Neural progenitor cell (in vitro differentiated cells): ENCODE measurements at regions not wholly inside any gene's neighbourhood (a gene's known extent, or its start where the extent isn't known, plus 50 kb on each side); places are given as distances from the start of the nearest gene placed in this dataset.

Source experiments
- DNase-seq: peaks from one replicate; pipeline ENCODE4 v3.0.0-alpha.2; 2016; ENCODE audit warnings: low spot score
- H2AFZ ChIP-seq: fragments of 200-600 bp; sonication (generic); replicated peaks from 2 replicates; pipeline ENCODE4 v1.6.1; 2016; ENCODE audit warnings: antibody characterized with exemption
- H3F3A ChIP-seq: fragments of 200-600 bp; sonication (generic); 2 replicates; pipeline ENCODE4 v1.6.1; 2016; ENCODE audit warnings: antibody characterized with exemption, low read depth
- H3K27ac ChIP-seq: fragments of 200-600 bp; sonication (generic); 2 replicates; pipeline ENCODE4 v1.5.1; 2016; ENCODE audit warnings: mild to moderate bottlenecking
- H3K27me3 ChIP-seq: fragments of 200-600 bp; sonication (generic); 2 replicates; pipeline ENCODE4 v1.6.1; 2016; ENCODE audit warnings: mild to moderate bottlenecking, moderate library complexity
- H3K36me3 ChIP-seq: fragments of 200-600 bp; sonication (generic); 2 replicates; pipeline ENCODE4 v1.5.1; 2016
- H3K4me1 ChIP-seq: fragments of 200-600 bp; sonication (generic); 2 replicates; pipeline ENCODE4 v1.6.1; 2016; ENCODE audit warnings: mixed run types
- H3K4me2 ChIP-seq: fragments of 200-600 bp; sonication (generic); 2 replicates; pipeline ENCODE4 v1.6.1; 2016
- H3K4me3 ChIP-seq: fragments of 200-600 bp; sonication (generic); 2 replicates; pipeline ENCODE4 v1.5.1; 2016
- H3K79me2 ChIP-seq: fragments of 200-600 bp; sonication (generic); 2 replicates; pipeline ENCODE4 v1.6.1; 2016; ENCODE audit warnings: low read depth
- H3K9ac ChIP-seq: fragments of 200-600 bp; sonication (generic); 2 replicates; pipeline ENCODE4 v1.6.1; 2016
- H3K9me3 ChIP-seq: fragments of 200-600 bp; sonication (generic); 2 replicates; pipeline ENCODE4 v1.5.1; 2016; ENCODE audit warnings: low read depth
- H4K20me1 ChIP-seq: fragments of 200-600 bp; sonication (generic); 2 replicates; pipeline ENCODE4 v1.6.1; 2016; ENCODE audit warnings: low read depth
- H3K27ac Mint-ChIP-seq: 3 replicates; pipeline ENCODE4 v1.8.0; 2021; ENCODE audit warnings: mixed read lengths
- H3K27me3 Mint-ChIP-seq: 2 replicates; pipeline ENCODE4 v1.8.0; 2022; ENCODE audit warnings: low read depth, mild to moderate bottlenecking, inconsistent platforms, moderate library complexity, mixed read lengths; ENCODE audit not compliant: insufficient read depth
- H3K36me3 Mint-ChIP-seq: 3 replicates; pipeline ENCODE4 v1.8.0; 2021; ENCODE audit warnings: mixed read lengths
- H3K4me1 Mint-ChIP-seq: 3 replicates; pipeline ENCODE4 v1.8.0; 2021; ENCODE audit warnings: mixed read lengths
- H3K4me3 Mint-ChIP-seq: 3 replicates; pipeline ENCODE4 v1.8.0; 2021; ENCODE audit warnings: mild to moderate bottlenecking, moderate library complexity, mixed read lengths
- H3K9me3 Mint-ChIP-seq: 3 replicates; pipeline ENCODE4 v1.8.0; 2020; ENCODE audit warnings: mixed read lengths
- CTCF ChIP-seq: fragments of 200-600 bp; sonication (generic); IDR thresholded peaks from 2 replicates; pipeline ENCODE4 v1.5.1; 2017; ENCODE audit warnings: antibody characterized with exemption, mild to moderate bottlenecking
- EZH2 ChIP-seq: fragments of 200-600 bp; sonication (generic); IDR thresholded peaks from 2 replicates; pipeline ENCODE4 v1.6.1; 2017; ENCODE audit warnings: antibody characterized with exemption, mild to moderate bottlenecking, moderate library complexity
- EZH2phosphoT487 ChIP-seq: fragments of 200-600 bp; sonication (generic); IDR thresholded peaks from 2 replicates; pipeline ENCODE4 v1.6.1; 2017; ENCODE audit warnings: antibody characterized with exemption

GRCh38 chr11:101296896-101297295, 167.3 kb upstream of the PGR start:
- Mint-ChIP-seq H3K9me3 (peaks cover 22% of the 10 kb centered on the region), H3K36me3 (no peaks in the 10 kb centered on the region), H3K4me3 (no peak overlapping the region), H3K27me3 (no peaks in the 10 kb centered on the region), H3K4me1 (no peaks in the 10 kb centered on the region), H3K27ac (no peak overlapping the region)
- no peak for DNase-seq
- no peaks in the 10 kb centered on the region for H3K27me3 ChIP-seq
- no peaks in the 10 kb centered on the region for H3K9me3 ChIP-seq
- no peaks in the 10 kb centered on the region for H3K36me3 ChIP-seq
- no peak overlapping the region for H3K4me2 ChIP-seq
- no peaks in the 10 kb centered on the region for H3K4me1 ChIP-seq
- no peaks in the 10 kb centered on the region for H4K20me1 ChIP-seq
- H2AFZ ChIP-seq, result no peak overlapping the region
- H3K4me3 ChIP-seq, result no peak overlapping the region
- H3F3A ChIP-seq, result no peaks in the 10 kb centered on the region
- TF ChIP-seq EZH2 (no peak), EZH2phosphoT487 (no peak), CTCF (no peak)
- H3K27ac ChIP-seq, result no peak overlapping the region
- H3K9ac ChIP-seq, result no peak overlapping the region
- H3K79me2 ChIP-seq, result no peaks in the 10 kb centered on the region

GRCh38 chr11:101292661-101293240, 163.1 kb upstream of the PGR start:
- Histone ChIP-seq H3K9me3 (no peaks in the 10 kb centered on the region), H3K4me1 (no peaks in the 10 kb centered on the region), H3K4me3 (no peak overlapping the region), H3K27ac (no peak overlapping the region), H3K9ac (no peak overlapping the region), H2AFZ (no peak overlapping the region), H3F3A (no peaks in the 10 kb centered on the region), H3K79me2 (no peaks in the 10 kb centered on the region), H3K4me2 (no peak overlapping the region), H3K36me3 (no peaks in the 10 kb centered on the region), H4K20me1 (no peaks in the 10 kb centered on the region), H3K27me3 (no peaks in the 10 kb centered on the region)
- DNase-seq, result no peak
- peaks cover 28% of the 10 kb centered on the region for H3K9me3 Mint-ChIP-seq
- H3K36me3 Mint-ChIP-seq, result no peaks in the 10 kb centered on the region
- H3K4me3 Mint-ChIP-seq, result no peak overlapping the region
- no peak overlapping the region for H3K27ac Mint-ChIP-seq
- TF ChIP-seq CTCF, result no peak
- TF ChIP-seq EZH2phosphoT487, result no peak
- TF ChIP-seq EZH2, result no peak
- peaks cover 2% of the 10 kb centered on the region for H3K27me3 Mint-ChIP-seq
- H3K4me1 Mint-ChIP-seq, result no peaks in the 10 kb centered on the region

DNA sequence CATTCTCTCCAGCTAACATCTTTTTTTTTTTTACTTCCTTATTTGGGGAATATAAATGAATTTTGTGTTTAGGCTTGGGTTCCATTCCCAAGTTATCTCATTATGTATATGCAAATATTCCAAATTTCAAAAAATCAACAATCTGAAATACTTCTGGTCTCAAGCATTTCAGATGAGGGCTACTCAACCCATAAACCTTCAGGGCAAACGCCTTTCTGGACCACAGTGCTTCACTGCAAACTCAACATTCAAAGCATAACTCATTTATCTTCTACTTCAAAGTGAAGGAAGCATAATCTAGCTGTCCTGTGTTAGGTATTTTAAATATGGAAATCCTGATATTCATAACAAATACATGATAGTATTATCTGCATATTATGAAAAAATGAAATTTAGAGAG, 161.7 kb upstream of the PGR start:
- Histone ChIP-seq H3K36me3 (no peaks in the 10 kb centered on the region), H3K4me1 (no peaks in the 10 kb centered on the region), H3K27ac (no peak overlapping the region), H4K20me1 (no peaks in the 10 kb centered on the region), H3F3A (no peaks in the 10 kb centered on the region), H3K4me2 (no peak overlapping the region), H3K9ac (no peak overlapping the region), H3K9me3 (no peaks in the 10 kb centered on the region), H3K4me3 (no peak overlapping the region), H3K79me2 (no peaks in the 10 kb centered on the region), H2AFZ (no peak overlapping the region), H3K27me3 (no peaks in the 10 kb centered on the region)
- Mint-ChIP-seq H3K27ac (no peak overlapping the region), H3K36me3 (no peaks in the 10 kb centered on the region), H3K9me3 (peaks cover 21% of the 10 kb centered on the region), H3K27me3 (peaks cover 2% of the 10 kb centered on the region), H3K4me1 (peaks cover 3% of the 10 kb centered on the region), H3K4me3 (no peak overlapping the region)
- TF ChIP-seq CTCF (no peak), EZH2phosphoT487 (no peak), EZH2 (no peak)
- DNase-seq, result no peak
